Sciatic nerve (tissue), 2 donors: ENCODE measurements at regions not wholly inside any gene's neighbourhood (a gene's known extent, or its start where the extent isn't known, plus 50 kb on each side); places are given as distances from the start of the nearest gene placed in this dataset.

Experiments
- ATAC-seq: fragments of 200-7000 bp; cut with Tn5 transposase; one replicate; pipeline ENCODE4 v1.9.1; 2020; ENCODE audit warnings: mild to moderate bottlenecking, moderate library complexity
- DNase-seq: peaks from one replicate; pipeline ENCODE4 v3.0.0-alpha.2; 2020; ENCODE audit warnings: low spot score
- intact Hi-C: fragments of 100-400 bp; cut with DNase I; formaldehyde crosslinking; loops from one replicate; pipeline ENCODE4 v1.14.2; 2022
- donor health status: DM: no; HTN: no; CAD: no.
- donor health status: DM: no; HTN: no; CAD: no.

- ATAC-seq (no peak), DNase-seq (no peak)
- intact Hi-C loops, result no loop called here
Observed at GRCh38 chr1:59158321-59158720, 138.6 kb upstream of the FGGY start.

- intact Hi-C loops, result no loop called here
- no peak for ATAC-seq
Observed at GRCh38 chr1:59159557-59160203, 137.2 kb upstream of the FGGY start.

GRCh38 chr1:59161136-59161535 is 135.8 kb upstream of the FGGY start:
- intact Hi-C loops, result no loop called here
- no peak for DNase-seq
- ATAC-seq, result no peak

More at GRCh38 chr1:59159557-59160203, 137.2 kb upstream of the FGGY start:
- DNase-seq, result no peak

GRCh38 chr1:59162665-59163064 is 134.2 kb upstream of the FGGY start:
- ATAC-seq, result no peak
- no peak for DNase-seq
- intact Hi-C loops, result no loop called here

- intact Hi-C loops, result no loop called here
- no peak for ATAC-seq
- no peak for DNase-seq
Observed at GRCh38 chr1:59163268-59164092, 133.4 kb upstream of the FGGY start.

- DNase-seq (no peak), ATAC-seq (no peak)
- intact Hi-C loops, result no loop called here
Observed at GRCh38 chr1:59164371-59164770, 132.5 kb upstream of the FGGY start.

- intact Hi-C loops, result no loop called here
- ATAC-seq, result no peak
Observed at GRCh38 chr1:59165353-59165752, 131.5 kb upstream of the FGGY start.

GRCh38 chr1:59169703-59170102 is 127.2 kb upstream of the FGGY start:
- ATAC-seq (peak; percentile 82), DNase-seq (no peak)
- intact Hi-C loops, result no loop called here

More at GRCh38 chr1:59165353-59165752, 131.5 kb upstream of the FGGY start:
- DNase-seq, result no peak

GRCh38 chr1:59170659-59171058 is 126.2 kb upstream of the FGGY start:
- ATAC-seq, result no peak
- intact Hi-C loops, result no loop called here

GRCh38 chr1:59171788-59172187 is 125.1 kb upstream of the FGGY start:
- intact Hi-C loops, result no loop called here
- ATAC-seq (no peak), DNase-seq (no peak)

More at GRCh38 chr1:59170659-59171058, 126.2 kb upstream of the FGGY start:
- no peak for DNase-seq

- DNase-seq (no peak), ATAC-seq (no peak)
- intact Hi-C loops, result no loop called here
Observed at GRCh38 chr1:59172693-59173092, 124.2 kb upstream of the FGGY start.

GRCh38 chr1:59173721-59174120 is 123.2 kb upstream of the FGGY start:
- intact Hi-C loops, result no loop called here
- no peak for DNase-seq
- ATAC-seq, result no peak

GRCh38 chr1:59176471-59176870 is 120.4 kb upstream of the FGGY start:
- intact Hi-C loops, result no loop called here
- ATAC-seq (no peak), DNase-seq (no peak)

- ATAC-seq (no peak), DNase-seq (no peak)
- intact Hi-C loops, result no loop called here
Observed at GRCh38 chr1:59177756-59178155, 119.1 kb upstream of the FGGY start.

- DNase-seq (peak; percentile 78), ATAC-seq (peak; percentile 95)
- intact Hi-C loops, result no loop called here
Observed at GRCh38 chr1:59178339-59179187, 118.3 kb upstream of the FGGY start.

GRCh38 chr1:59179673-59180072 is 117.2 kb upstream of the FGGY start:
- intact Hi-C loops, result no loop called here
- DNase-seq (no peak), ATAC-seq (no peak)

- intact Hi-C loops, result no loop called here
- DNase-seq (no peak), ATAC-seq (peak; percentile 44)
Observed at GRCh38 chr1:59180735-59181134, 116.2 kb upstream of the FGGY start.

GRCh38 chr1:59183749-59184317 is 113.1 kb upstream of the FGGY start:
- no peak for DNase-seq

GRCh38 chr1:59184365-59184905 is 112.5 kb upstream of the FGGY start:
- ATAC-seq (no peak), DNase-seq (no peak)
- intact Hi-C loops, result no loop called here

More at GRCh38 chr1:59183749-59184317, 113.1 kb upstream of the FGGY start:
- intact Hi-C loops, result no loop called here
- ATAC-seq, result no peak
